ENCODE measurements at regions not wholly inside any gene's neighbourhood (a gene's known extent, or its start where the extent isn't known, plus 50 kb on each side); places are given as distances from the start of the nearest gene placed in this dataset.

- H3K9me3 ChIP-seq (replicated peaks), result peaks cover 3% of the 10 kb centered on the region
- no peak for TF ChIP-seq CTCF (IDR thresholded peaks at IDR 0.05; ENCODE audit: borderline replicate concordance)
- DNase-seq, result no peak
- intact Hi-C loops (cut with micrococcal nuclease), result no loop called here
- H3K36me3 ChIP-seq, result no peaks in the 10 kb centered on the region
- H3K27me3 ChIP-seq (ENCODE audit: low read depth), result no peaks in the 10 kb centered on the region
- H3K4me1 ChIP-seq, result peaks cover 6% of the 10 kb centered on the region
- no peak overlapping the region for H3K27ac ChIP-seq (replicated peaks)
- no peak overlapping the region for H3K4me3 ChIP-seq
Measured at GRCh38 chr12:124637163-124637562, 69.8 kb upstream of the NCOR2 start.

- DNase-seq, result no peak
- Histone ChIP-seq H3K36me3 (no peaks in the 10 kb centered on the region), H3K4me1 (peaks cover 7% of the 10 kb centered on the region), H3K9me3 (replicated peaks) (peaks cover 3% of the 10 kb centered on the region), H3K4me3 (no peak overlapping the region), H3K27me3 (ENCODE audit: low read depth) (no peaks in the 10 kb centered on the region), H3K27ac (replicated peaks) (no peak overlapping the region)
- intact Hi-C loops (cut with micrococcal nuclease), result no loop called here
- no peak for TF ChIP-seq CTCF (IDR thresholded peaks at IDR 0.05; ENCODE audit: borderline replicate concordance)
Measured at GRCh38 chr12:124636138-124636978, 68.9 kb upstream of the NCOR2 start.

- H3K27ac ChIP-seq (replicated peaks), result no peak overlapping the region
Measured at GRCh38 chr12:124635316-124635715, 67.9 kb upstream of the NCOR2 start.

GRCh38 chr12:124633365-124634362 lies 66.3 kb upstream of the NCOR2 start:
- Histone ChIP-seq H3K36me3 (no peaks in the 10 kb centered on the region), H3K9me3 (replicated peaks) (peaks cover 3% of the 10 kb centered on the region), H3K4me1 (peaks cover 14% of the 10 kb centered on the region), H3K27me3 (ENCODE audit: low read depth) (no peaks in the 10 kb centered on the region), H3K4me3 (no peak overlapping the region), H3K27ac (replicated peaks) (no peak overlapping the region)
- intact Hi-C loops (cut with micrococcal nuclease), result no loop called here
- no peak for DNase-seq
- TF ChIP-seq CTCF (IDR thresholded peaks at IDR 0.05; ENCODE audit: borderline replicate concordance), result no peak

More at GRCh38 chr12:124635316-124635715, 67.9 kb upstream of the NCOR2 start:
- Histone ChIP-seq H3K9me3 (replicated peaks) (peaks cover 3% of the 10 kb centered on the region), H3K27me3 (ENCODE audit: low read depth) (no peaks in the 10 kb centered on the region), H3K36me3 (no peaks in the 10 kb centered on the region), H3K4me1 (peaks cover 9% of the 10 kb centered on the region), H3K4me3 (no peak overlapping the region)
- TF ChIP-seq CTCF (IDR thresholded peaks at IDR 0.05; ENCODE audit: borderline replicate concordance), result no peak
- DNase-seq, result no peak
- intact Hi-C loops (cut with micrococcal nuclease), result no loop called here

- Histone ChIP-seq H3K36me3 (no peaks in the 10 kb centered on the region), H3K27me3 (ENCODE audit: low read depth) (no peaks in the 10 kb centered on the region), H3K4me1 (peaks cover 20% of the 10 kb centered on the region), H3K9me3 (replicated peaks) (peaks cover 3% of the 10 kb centered on the region), H3K27ac (replicated peaks) (no peak overlapping the region), H3K4me3 (no peak overlapping the region)
- intact Hi-C loops (cut with micrococcal nuclease), result no loop called here
- no peak for TF ChIP-seq CTCF (IDR thresholded peaks at IDR 0.05; ENCODE audit: borderline replicate concordance)
- DNase-seq, result no peak
Measured at GRCh38 chr12:124632519-124632984, 65.1 kb upstream of the NCOR2 start.
